HUDEP-2 (cell line): ENCODE measurements at regions not wholly inside any gene's neighbourhood (a gene's known extent, or its start where the extent isn't known, plus 50 kb on each side); places are given as distances from the start of the nearest gene placed in this dataset.

ENCODE experiments used
- DNase-seq, 76 experiments: peaks; one replicate each; lab custom pipeline; 2025; ENCODE audit not compliant: unreplicated experiment in 76 of 76; lab: John Stamatoyannopoulos, UW

GRCh38 chr5:5584236-5584745, 161.8 kb downstream of the ICE1 start:
- DNase-seq: no peak

GRCh38 chr5:5583832-5584231, 161.4 kb downstream of the ICE1 start:
- DNase-seq: no peak

GRCh38 chr5:5583023-5583765, 160.7 kb downstream of the ICE1 start:
- DNase-seq: no peak

- DNase-seq: no peak
These were observed 158.6 kb downstream of the ICE1 start for GRCh38 chr5:5581080-5581479.

GRCh38 chr5:5576744-5577143, 154.3 kb downstream of the ICE1 start:
- DNase-seq: no peak

- DNase-seq: no peak
These were observed 153.0 kb downstream of the ICE1 start for GRCh38 chr5:5575461-5575860.

- DNase-seq: no peak
These were observed 151.4 kb downstream of the ICE1 start for GRCh38 chr5:5573798-5574380.

- DNase-seq: no peak
These were observed 150.7 kb downstream of the ICE1 start for GRCh38 chr5:5572976-5573797.

GRCh38 chr5:5572010-5572865, 149.8 kb downstream of the ICE1 start:
- no peak for DNase-seq

- DNase-seq: no peak
These were observed 148.2 kb downstream of the ICE1 start for GRCh38 chr5:5570646-5571045.

GRCh38 chr5:5564898-5565297, 142.4 kb downstream of the ICE1 start:
- DNase-seq: no peak

- no peak for DNase-seq
These were observed 137.5 kb downstream of the ICE1 start for GRCh38 chr5:5560016-5560415.

- DNase-seq: no peak
These were observed 136.4 kb downstream of the ICE1 start for GRCh38 chr5:5558638-5559527.

- DNase-seq: no peak
These were observed 135.6 kb downstream of the ICE1 start for GRCh38 chr5:5558102-5558501.

GRCh38 chr5:5551499-5551898, 129.0 kb downstream of the ICE1 start:
- DNase-seq: no peak

GRCh38 chr5:5546408-5546807, 123.9 kb downstream of the ICE1 start:
- no peak for DNase-seq

- DNase-seq: no peak
These were observed 121.7 kb downstream of the ICE1 start for GRCh38 chr5:5544094-5544663.

GRCh38 chr5:5542654-5543053, 120.2 kb downstream of the ICE1 start:
- peak in 47 of 76 experiments; percentile 0 to 49 (median 15) for DNase-seq

GRCh38 chr5:5540065-5540464, 117.6 kb downstream of the ICE1 start:
- no peak for DNase-seq
